Spleen (tissue), 11 donors: ENCODE measurements at regions not wholly inside any gene's neighbourhood (a gene's known extent, or its start where the extent isn't known, plus 50 kb on each side); places are given as distances from the start of the nearest gene placed in this dataset.
"Not testable (repeated sequence)": the region's sequence is repeated elsewhere in the genome, so short reads cannot be mapped to it uniquely, and the experiment has no call there.

Experiments
- DNase-seq: peaks from one replicate; pipeline ENCODE4 v3.0.0-alpha.2; 2020
- H3K27ac ChIP-seq, 8 donors: fragments of 200-600 bp; sonication (generic) in 7 of 8; 1 replicate in 4 of 8; 2 replicates in 4 of 8; pipeline versions ENCODE4 v1.5.0 to v1.8.0; 2016 to 2021; ENCODE audit warnings: inconsistent platforms in 4 of 8, mild to moderate bottlenecking in 4 of 8, moderate library complexity in 1 of 8
- H3K27me3 ChIP-seq, 7 donors: fragments of 200-600 bp; sonication (generic) in 6 of 7; replicated peaks in 1 of 7; 1 replicate in 4 of 7; 2 replicates in 3 of 7; pipeline versions ENCODE4 v1.5.0 to v1.8.0; 2016 to 2021; ENCODE audit warnings: inconsistent platforms in 3 of 7, mild to moderate bottlenecking in 1 of 7
- H3K36me3 ChIP-seq, 6 donors: fragments of 200-600 bp; sonication (generic) in 5 of 6; 1 replicate in 4 of 6; 2 replicates in 2 of 6; pipeline versions ENCODE4 v1.5.0 to v1.8.0; 2016 to 2021; ENCODE audit warnings: inconsistent platforms in 2 of 6
- H3K4me1 ChIP-seq, 6 donors: fragments of 200-600 bp; sonication (generic) in 5 of 6; 1 replicate in 3 of 6; 2 replicates in 3 of 6; pipeline versions ENCODE4 v1.5.0 to v1.8.0; 2016 to 2021; ENCODE audit warnings: inconsistent platforms in 3 of 6
- H3K4me3 ChIP-seq, 8 donors: fragments of 200-600 bp; sonication (generic) in 7 of 8; 1 replicate in 4 of 8; 2 replicates in 4 of 8; pipeline versions ENCODE4 v1.5.0 to v1.8.0; 2016 to 2021; ENCODE audit warnings: inconsistent platforms in 4 of 8, mild to moderate bottlenecking in 4 of 8, moderate library complexity in 2 of 8
- H3K9me3 ChIP-seq, 8 donors: fragments of 200-600 bp; sonication (generic) in 7 of 8; 1 replicate in 4 of 8; 2 replicates in 4 of 8; pipeline versions ENCODE4 v1.5.0 to v1.8.0; 2016 to 2021; ENCODE audit warnings: inconsistent platforms in 4 of 8
- CTCF ChIP-seq, 11 experiments: fragments of 200-600 bp in 7 of 11; fragments of 450-650 bp in 4 of 11; sonication (generic) in 4 of 11; IDR thresholded peaks in 8 of 11; conservative IDR thresholded peaks in 3 of 11; 1 replicate in 7 of 11; 2 replicates in 4 of 11; pipeline versions ENCODE4 v1.4.0 to v1.8.0; 2016 to 2021; ENCODE audit warnings: antibody characterized with exemption in 11 of 11, inconsistent platforms in 4 of 11, mild to moderate bottlenecking in 1 of 11
- POLR2A ChIP-seq, 3 donors: fragments of 450-650 bp; IDR thresholded peaks; one replicate each; pipeline ENCODE4 v1.5.1; 2017; ENCODE audit warnings: antibody characterized with exemption in 3 of 3, mild to moderate bottlenecking in 1 of 3
- POLR2AphosphoS5 ChIP-seq, 3 donors: sonication (generic); formaldehyde crosslinking; IDR thresholded peaks; one replicate each; pipeline ENCODE4 v1.5.1; 2017; ENCODE audit warnings: antibody characterized with exemption in 3 of 3
- WGBS, 5 donors: extraction: QIAGEN DNeasy Blood & Tissue Kit in 3 of 5; methylation state at CpG; one replicate each; pipeline versions ENCODE4 v1.1.5 to v1.1.7; 2013 to 2018; 5-methylcytosine and 5-hydroxymethylcytosine counted together
- intact Hi-C: fragments of 100-400 bp; cut with DNase I; formaldehyde crosslinking; loops from one replicate; pipeline ENCODE4 v1.15.0; 2023; ENCODE audit warnings: low total_unique reads
- donor health status: healthy with polysubstance abuse.
- donor health status: DM: no; HTN: no; CAD: no; lungs with moderate emphysema.
- donor health status: DM: no; HTN: no; CAD: no.
- donor health status: Bipolar disorder and iron deficiency.
- donor health status: healthy.
- donor health status: DM: no; HTN: no; CAD: no.
- donor health status: DM: yes; HTN: yes; CAD: no.

- Histone ChIP-seq H3K4me3 (no peak overlapping the region), H3K36me3 (no peaks in the 10 kb centered on the region), H3K9me3 (no peaks in the 10 kb centered on the region), H3K27ac (no peak overlapping the region), H3K4me1 (peaks cover 5 to 28% (median 18%) of the 10 kb centered on the region in 6 donors), H3K27me3 (peaks cover 0 to 22% (median 0%) of the 10 kb centered on the region in 7 donors)
- WGBS, 5 donors = 76 to 98% (median 87%) methylated on average over 7 of the region's 7 CpGs
- TF ChIP-seq POLR2A (IDR thresholded peaks at IDR 0.05) = no peak
- intact Hi-C loops = no loop called here
- DNase-seq = no peak
These were observed 121.3 kb upstream of the ZNF516 start for GRCh38 chr18:76616373-76616772.

GRCh38 chr18:76615065-76615733, 120.2 kb upstream of the ZNF516 start:
- H3K4me1 ChIP-seq = peaks cover 0 to 16% (median 10%) of the 10 kb centered on the region in 6 donors
- DNase-seq = no peak
- no peaks in the 10 kb centered on the region for H3K36me3 ChIP-seq
- intact Hi-C loops = no loop called here
- H3K4me3 ChIP-seq = no peak overlapping the region
- no peak for TF ChIP-seq CTCF (IDR thresholded peaks at IDR 0.05 in 8 of 11, conservative IDR thresholded peaks at IDR 0.05 in 3 of 11)
- no peak for TF ChIP-seq POLR2A (IDR thresholded peaks at IDR 0.05)
- TF ChIP-seq POLR2AphosphoS5 (IDR thresholded peaks at IDR 0.05) = no peak
- H3K27ac ChIP-seq = no peak overlapping the region
- H3K27me3 ChIP-seq = peaks cover 0 to 11% (median 0%) of the 10 kb centered on the region in 7 donors
- H3K9me3 ChIP-seq = no peaks in the 10 kb centered on the region
- 82 to 92% (median 88%) methylated on average over 17 of the region's 17 CpGs for WGBS, 5 donors

GRCh38 chr18:76613755-76614120, 118.7 kb upstream of the ZNF516 start:
- Histone ChIP-seq H3K36me3 (no peaks in the 10 kb centered on the region), H3K9me3 (no peaks in the 10 kb centered on the region), H3K4me1 (peaks cover 0 to 1% (median 0%) of the 10 kb centered on the region in 6 donors), H3K27ac (no peak overlapping the region), H3K27me3 (no peaks in the 10 kb centered on the region), H3K4me3 (no peak overlapping the region)
- no peak for DNase-seq
- intact Hi-C loops = no loop called here
- 92 to 97% (median 96%) methylated on average over 24 to 25 of the region's 25 CpGs for WGBS, 5 donors
- TF ChIP-seq CTCF (IDR thresholded peaks at IDR 0.05 in 8 of 11, conservative IDR thresholded peaks at IDR 0.05 in 3 of 11) (no peak), POLR2AphosphoS5 (IDR thresholded peaks at IDR 0.05) (no peak), POLR2A (IDR thresholded peaks at IDR 0.05) (no peak)

- intact Hi-C loops = no loop called here
- H3K36me3 ChIP-seq = no peaks in the 10 kb centered on the region
- no peak overlapping the region for H3K27ac ChIP-seq
- WGBS, 5 donors = 86 to 93% (median 88%) methylated on average over 16 of the region's 16 CpGs
- no peaks in the 10 kb centered on the region for H3K9me3 ChIP-seq
- no peaks in the 10 kb centered on the region for H3K27me3 ChIP-seq
- DNase-seq = no peak
- H3K4me3 ChIP-seq = no peak overlapping the region
- H3K4me1 ChIP-seq = no peaks in the 10 kb centered on the region
- no peak for TF ChIP-seq CTCF (IDR thresholded peaks at IDR 0.05 in 8 of 11, conservative IDR thresholded peaks at IDR 0.05 in 3 of 11)
- no peak for TF ChIP-seq POLR2AphosphoS5 (IDR thresholded peaks at IDR 0.05)
- TF ChIP-seq POLR2A (IDR thresholded peaks at IDR 0.05) = no peak
These were observed 118.2 kb upstream of the ZNF516 start for GRCh38 chr18:76613053-76613754.

- H3K36me3 ChIP-seq, H3K27me3 ChIP-seq, H3K4me3 ChIP-seq, H3K9me3 ChIP-seq, H3K4me1 ChIP-seq, DNase-seq, intact Hi-C loops, H3K27ac ChIP-seq: not testable (repeated sequence)
- WGBS, 5 donors = 88 to 95% (median 94%) methylated on average over 22 to 26 of the region's 26 CpGs
These were observed 116.7 kb upstream of the ZNF516 start for GRCh38 chr18:76611750-76612045.
